HCT116 (cell line): ENCODE measurements at regions not wholly inside any gene's neighbourhood (a gene's known extent, or its start where the extent isn't known, plus 50 kb on each side); places are given as distances from the start of the nearest gene placed in this dataset.

Experiments
- ATAC-seq: fragments of 200-7000 bp; cut with Tn5 transposase; 2 replicates; pipeline ENCODE4 v1.9.1; 2020; ENCODE audit warnings: mild to moderate bottlenecking, moderate library complexity
- BruUV-seq: library from RNA; stranded (reverse); fragments of 400-500 nt; replicated peaks from 2 replicates; lab custom pipeline; 2021; lab: Mats Ljungman, UMichigan
- CTCF ChIA-PET: fragments of 300-600 bp; sonication (Branson Sonifier 250); formaldehyde crosslinking; loops from one replicate; lab custom pipeline; 2021; ENCODE audit warnings: antibody characterized with exemption; lab: Charles Lee
- POLR2A ChIA-PET: fragments of 300-600, 350-600 bp; sonication (Branson Sonifier 250); formaldehyde crosslinking; loops from one replicate; lab custom pipeline; 2021; ENCODE audit warnings: antibody characterized with exemption; lab: Charles Lee
- RAD21 ChIA-PET, 2 experiments: fragments of 300-600 bp; sonication (Branson Sonifier 250); formaldehyde crosslinking; loops; one replicate each; lab custom pipeline; 2023; ENCODE audit warnings: low total read pairs in 2 of 2; ENCODE audit not compliant: uncharacterized antibody in 2 of 2, unreplicated experiment in 2 of 2, low non-redundant PET in 1 of 2; lab: Charles Lee
- DNase-seq: peaks from one replicate; pipeline ENCODE4 v3.0.0-alpha.2; 2010; ENCODE audit warnings: low read depth, low spot score
- H2AFZ ChIP-seq: fragments of 200-600 bp; shearing (Covaris generic), sonication (generic); 2 replicates; pipeline ENCODE4 v1.6.1; 2017; ENCODE audit warnings: low read depth, mixed run types, mixed read lengths, antibody characterized with exemption, low read length; ENCODE audit not compliant: poor library complexity, severe bottlenecking
- H3K27ac ChIP-seq: 2 replicates; pipeline ENCODE4 v1.5.1; 2012; ENCODE audit warnings: low read depth, low read length
- H3K27me3 ChIP-seq: fragments of 200-600 bp; sonication (generic); 2 replicates; pipeline ENCODE4 v1.6.1; 2016; ENCODE audit warnings: mixed run types, low read length, mixed read lengths; ENCODE audit not compliant: insufficient read depth
- H3K36me3 ChIP-seq, 2 experiments: fragments of 200-500 bp in 1 of 2; fragments of 200-600 bp in 1 of 2; sonication (Bioruptor generic) in 1 of 2; sonication (generic) in 1 of 2; 2 replicates each; pipeline versions ENCODE4 v1.5.1 to v1.6.1; 2014 to 2016; ENCODE audit warnings: low read length in 2 of 2, inconsistent platforms in 1 of 2, mixed read lengths in 1 of 2, mixed run types in 1 of 2; ENCODE audit not compliant: insufficient read depth in 2 of 2, control insufficient read depth in 1 of 2
- H3K4me1 ChIP-seq, 2 experiments: fragments of 200-600 bp in 1 of 2; sonication (generic) in 1 of 2; 2 replicates each; pipeline versions ENCODE4 v1.5.1 to v1.6.1; 2012 to 2017; ENCODE audit warnings: low read length in 2 of 2, inconsistent platforms in 1 of 2, mild to moderate bottlenecking in 1 of 2, mixed read lengths in 1 of 2, mixed run types in 1 of 2, moderate library complexity in 1 of 2; ENCODE audit not compliant: insufficient read depth in 2 of 2, control insufficient read depth in 1 of 2
- H3K4me2 ChIP-seq: fragments of 200-600 bp; sonication (generic); 2 replicates; pipeline ENCODE4 v1.6.1; 2017; ENCODE audit warnings: mixed run types, low read length, mixed read lengths
- H3K4me3 ChIP-seq, 2 experiments: fragments of 200-600 bp in 1 of 2; sonication (generic) in 1 of 2; replicated peaks in 1 of 2; 2 replicates each; pipeline ENCODE4 v1.5.1; 2011 to 2016; ENCODE audit warnings: low read length in 2 of 2, control low read depth in 1 of 2, low read depth in 1 of 2, mild to moderate bottlenecking in 1 of 2, mixed read lengths in 1 of 2, mixed run types in 1 of 2
- H3K79me2 ChIP-seq: fragments of 200-600 bp; sonication (generic); 2 replicates; pipeline ENCODE4 v1.6.1; 2017; ENCODE audit warnings: mild to moderate bottlenecking, mixed run types, low read length, moderate library complexity, mixed read lengths; ENCODE audit not compliant: insufficient read depth
- H3K9ac ChIP-seq: fragments of 200-600 bp; sonication (generic); 2 replicates; pipeline ENCODE4 v1.6.1; 2016; ENCODE audit warnings: low read length, mixed read lengths
- H3K9me2 ChIP-seq: fragments of 200-600 bp; sonication (generic), shearing (Covaris generic); 2 replicates; pipeline ENCODE4 v1.6.1; 2017; ENCODE audit warnings: mixed run types, mild to moderate bottlenecking, moderate library complexity; ENCODE audit not compliant: insufficient read depth
- H3K9me3 ChIP-seq, 2 experiments: fragments of 200-500 bp in 1 of 2; fragments of 200-600 bp in 1 of 2; sonication (Bioruptor generic) in 1 of 2; sonication (generic) in 1 of 2; 2 replicates each; pipeline ENCODE4 v1.6.1; 2014 to 2017; ENCODE audit warnings: low read length in 2 of 2, mixed read lengths in 2 of 2, inconsistent platforms in 1 of 2, low read depth in 1 of 2, mild to moderate bottlenecking in 1 of 2, mixed run types in 1 of 2, moderate library complexity in 1 of 2; ENCODE audit not compliant: control insufficient read depth in 1 of 2, insufficient read depth in 1 of 2
- H4K20me1 ChIP-seq: fragments of 200-600 bp; sonication (generic), shearing (Covaris generic); 2 replicates; pipeline ENCODE4 v1.6.1; 2017; ENCODE audit warnings: mixed run types, mild to moderate bottlenecking, moderate library complexity; ENCODE audit not compliant: insufficient read depth
- POLR2A ChIP-seq: IDR thresholded peaks from 2 replicates; pipeline ENCODE4 v1.7.0; 2011; ENCODE audit warnings: borderline replicate concordance; ENCODE audit not compliant: insufficient read depth, insufficient read length; ENCODE audit errors: extremely low read depth
- POLR2AphosphoS5 ChIP-seq: IDR thresholded peaks from 2 replicates; pipeline ENCODE4 v1.6.1; 2011; ENCODE audit warnings: mild to moderate bottlenecking, low read depth, low read length, moderate library complexity
- YY1 ChIP-seq: IDR thresholded peaks from 2 replicates; pipeline ENCODE4 v1.6.1; 2011; ENCODE audit warnings: low read length, low read depth, moderate library complexity, mild to moderate bottlenecking; ENCODE audit not compliant: insufficient replicate concordance; ENCODE audit errors: extremely low read depth
- ZFX ChIP-seq: fragments of 450-650 bp; IDR thresholded peaks from 2 replicates; pipeline ENCODE4 v1.6.1; 2017
- intact Hi-C: fragments of 100-400 bp; cut with micrococcal nuclease; formaldehyde crosslinking; loops from 2 replicates; pipeline ENCODE4 v1.10.0; 2022
- TF ChIP-seq, protein P1 (sequence below): IDR thresholded peaks from 2 replicates; pipeline ENCODE4 v1.6.1; 2012; ENCODE audit warnings: low read depth
- TF ChIP-seq, protein P2 (sequence below): IDR thresholded peaks from 2 replicates; pipeline ENCODE4 v1.6.1; 2012

DNA sequence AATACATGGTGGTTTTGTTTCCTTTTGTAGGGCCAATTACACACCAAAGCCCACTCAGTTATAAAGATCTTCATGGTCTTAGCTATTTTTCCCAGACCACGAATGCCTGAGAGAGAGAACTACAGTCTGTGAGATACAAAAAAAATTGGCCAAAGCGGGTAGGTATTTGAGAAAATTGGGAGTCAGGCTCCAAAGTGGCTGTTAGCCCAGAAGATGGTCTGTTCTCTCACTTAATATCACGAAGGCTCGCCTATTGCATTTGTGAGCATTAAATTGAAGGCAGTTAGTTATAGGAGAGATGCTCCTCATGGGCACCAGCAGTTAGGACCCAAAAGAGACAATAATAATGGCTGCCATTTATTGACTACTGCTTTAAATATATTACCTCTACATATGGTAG, 342.7 kb downstream of the PLPP3 start:
- Histone ChIP-seq H3K9ac (no peak overlapping the region), H3K9me3 (no peaks in the 10 kb centered on the region), H3K36me3 (no peaks in the 10 kb centered on the region), H3K9me2 (no peaks in the 10 kb centered on the region), H3K79me2 (no peaks in the 10 kb centered on the region), H3K4me3 (no peak overlapping the region), H3K4me1 (no peaks in the 10 kb centered on the region), H3K27ac (no peak overlapping the region), H3K4me2 (no peak overlapping the region), H2AFZ (no peak overlapping the region), H4K20me1 (no peaks in the 10 kb centered on the region), H3K27me3 (no peaks in the 10 kb centered on the region)
- CTCF ChIA-PET: no interaction called here
- intact Hi-C loops: no loop called here
- no peak for DNase-seq
- no TSS peak for BruUV-seq
- no peak for ATAC-seq
- RAD21 ChIA-PET: no interaction called here
- TF ChIP-seq, protein P1, sequence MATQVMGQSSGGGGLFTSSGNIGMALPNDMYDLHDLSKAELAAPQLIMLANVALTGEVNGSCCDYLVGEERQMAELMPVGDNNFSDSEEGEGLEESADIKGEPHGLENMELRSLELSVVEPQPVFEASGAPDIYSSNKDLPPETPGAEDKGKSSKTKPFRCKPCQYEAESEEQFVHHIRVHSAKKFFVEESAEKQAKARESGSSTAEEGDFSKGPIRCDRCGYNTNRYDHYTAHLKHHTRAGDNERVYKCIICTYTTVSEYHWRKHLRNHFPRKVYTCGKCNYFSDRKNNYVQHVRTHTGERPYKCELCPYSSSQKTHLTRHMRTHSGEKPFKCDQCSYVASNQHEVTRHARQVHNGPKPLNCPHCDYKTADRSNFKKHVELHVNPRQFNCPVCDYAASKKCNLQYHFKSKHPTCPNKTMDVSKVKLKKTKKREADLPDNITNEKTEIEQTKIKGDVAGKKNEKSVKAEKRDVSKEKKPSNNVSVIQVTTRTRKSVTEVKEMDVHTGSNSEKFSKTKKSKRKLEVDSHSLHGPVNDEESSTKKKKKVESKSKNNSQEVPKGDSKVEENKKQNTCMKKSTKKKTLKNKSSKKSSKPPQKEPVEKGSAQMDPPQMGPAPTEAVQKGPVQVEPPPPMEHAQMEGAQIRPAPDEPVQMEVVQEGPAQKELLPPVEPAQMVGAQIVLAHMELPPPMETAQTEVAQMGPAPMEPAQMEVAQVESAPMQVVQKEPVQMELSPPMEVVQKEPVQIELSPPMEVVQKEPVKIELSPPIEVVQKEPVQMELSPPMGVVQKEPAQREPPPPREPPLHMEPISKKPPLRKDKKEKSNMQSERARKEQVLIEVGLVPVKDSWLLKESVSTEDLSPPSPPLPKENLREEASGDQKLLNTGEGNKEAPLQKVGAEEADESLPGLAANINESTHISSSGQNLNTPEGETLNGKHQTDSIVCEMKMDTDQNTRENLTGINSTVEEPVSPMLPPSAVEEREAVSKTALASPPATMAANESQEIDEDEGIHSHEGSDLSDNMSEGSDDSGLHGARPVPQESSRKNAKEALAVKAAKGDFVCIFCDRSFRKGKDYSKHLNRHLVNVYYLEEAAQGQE: no peak
- TF ChIP-seq POLR2A (no peak), YY1 (no peak), ZFX (no peak), POLR2AphosphoS5 (no peak)
- TF ChIP-seq, protein P2, sequence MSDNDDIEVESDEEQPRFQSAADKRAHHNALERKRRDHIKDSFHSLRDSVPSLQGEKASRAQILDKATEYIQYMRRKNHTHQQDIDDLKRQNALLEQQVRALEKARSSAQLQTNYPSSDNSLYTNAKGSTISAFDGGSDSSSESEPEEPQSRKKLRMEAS: no peak
- POLR2A ChIA-PET: no interaction called here
